Mesenchymal stem cell (in vitro differentiated cells and primary cell): ENCODE measurements at regions not wholly inside any gene's neighbourhood (a gene's known extent, or its start where the extent isn't known, plus 50 kb on each side); places are given as distances from the start of the nearest gene placed in this dataset.
A peak's percentile ranks its signal among the peaks of the same experiment; 100 is the strongest.

ENCODE experiments used
- DNase-seq: peaks from one replicate; pipeline ENCODE4 v3.0.0-alpha.2; 2013
- H2AFZ ChIP-seq: one replicate; pipeline ENCODE4 v1.6.1; 2013; ENCODE audit warnings: low read depth, mild to moderate bottlenecking, control low read depth, inconsistent platforms, low read length, moderate library complexity
- H2AK5ac ChIP-seq: 2 replicates; pipeline ENCODE4 v1.6.1; 2013; ENCODE audit warnings: low read length, moderate library complexity, mild to moderate bottlenecking, inconsistent platforms; ENCODE audit not compliant: severe bottlenecking
- H2BK120ac ChIP-seq: one replicate; pipeline ENCODE4 v1.6.1; 2013; ENCODE audit warnings: low read depth, mild to moderate bottlenecking, inconsistent platforms, low read length, moderate library complexity
- H2BK12ac ChIP-seq, 2 experiments: one replicate each; pipeline ENCODE4 v1.6.1; 2013; ENCODE audit warnings: inconsistent platforms in 2 of 2, low read length in 2 of 2, mild to moderate bottlenecking in 2 of 2, moderate library complexity in 2 of 2, control low read depth in 1 of 2
- H2BK15ac ChIP-seq: one replicate; pipeline ENCODE4 v1.6.1; 2013; ENCODE audit warnings: mild to moderate bottlenecking, low read depth, inconsistent platforms; ENCODE audit not compliant: poor library complexity, severe bottlenecking
- H2BK5ac ChIP-seq: 2 replicates; pipeline ENCODE4 v1.6.1; 2013; ENCODE audit warnings: low read depth, mild to moderate bottlenecking, low read length, control low read depth, inconsistent platforms; ENCODE audit not compliant: poor library complexity, severe bottlenecking
- H3K14ac ChIP-seq, 2 experiments: one replicate each; pipeline ENCODE4 v1.6.1; 2013; ENCODE audit warnings: inconsistent platforms in 2 of 2, low read length in 2 of 2, control low read depth in 1 of 2, mild to moderate bottlenecking in 1 of 2, moderate library complexity in 1 of 2
- H3K18ac ChIP-seq, 2 experiments: one replicate each; pipeline ENCODE4 v1.6.1; 2013; ENCODE audit warnings: inconsistent platforms in 2 of 2, low read length in 2 of 2, control low read depth in 1 of 2, low read depth in 1 of 2, mild to moderate bottlenecking in 1 of 2
- H3K23ac ChIP-seq, 2 experiments: one replicate each; pipeline ENCODE4 v1.6.1; 2013; ENCODE audit warnings: inconsistent platforms in 2 of 2, low read length in 2 of 2, mild to moderate bottlenecking in 2 of 2, moderate library complexity in 2 of 2, control low read depth in 1 of 2
- H3K27ac ChIP-seq: 2 replicates; pipeline ENCODE4 v1.5.1; 2013; ENCODE audit warnings: mild to moderate bottlenecking, moderate library complexity, low read length, control low read depth, inconsistent platforms; ENCODE audit not compliant: poor library complexity, severe bottlenecking
- H3K27me3 ChIP-seq, 2 experiments: 2 replicates each; pipeline versions ENCODE4 v1.6.1 to v1.7.0; 2013; ENCODE audit warnings: low read length in 2 of 2, mild to moderate bottlenecking in 2 of 2, moderate library complexity in 2 of 2, control low read depth in 1 of 2, inconsistent platforms in 1 of 2; ENCODE audit not compliant: control insufficient read depth in 1 of 2, insufficient read depth in 1 of 2
- H3K36me3 ChIP-seq, 2 experiments: 2 replicates each; pipeline versions ENCODE4 v1.6.1 to v1.7.0; 2013; ENCODE audit warnings: low read length in 2 of 2, control low read depth in 1 of 2, inconsistent platforms in 1 of 2, low read depth in 1 of 2, mild to moderate bottlenecking in 1 of 2; ENCODE audit not compliant: insufficient read depth in 2 of 2, control insufficient read depth in 1 of 2
- H3K4ac ChIP-seq, 2 experiments: one replicate each; pipeline ENCODE4 v1.6.1; 2013; ENCODE audit warnings: inconsistent platforms in 2 of 2, low read length in 2 of 2, mild to moderate bottlenecking in 2 of 2, moderate library complexity in 2 of 2, control low read depth in 1 of 2, low read depth in 1 of 2
- H3K4me1 ChIP-seq: 2 replicates; pipeline ENCODE4 v1.6.1; 2013; ENCODE audit warnings: low read depth, low read length, control low read depth; ENCODE audit not compliant: control insufficient read depth, insufficient read depth
- H3K4me2 ChIP-seq: 2 replicates; pipeline ENCODE4 v1.6.1; 2013; ENCODE audit warnings: low read length, mild to moderate bottlenecking, inconsistent platforms; ENCODE audit not compliant: poor library complexity, severe bottlenecking
- H3K4me3 ChIP-seq, 2 experiments: 2 replicates each; pipeline versions ENCODE4 v1.5.1 to v1.7.0; 2013; ENCODE audit warnings: low read length in 2 of 2, mild to moderate bottlenecking in 2 of 2, control low read depth in 1 of 2, low read depth in 1 of 2; ENCODE audit not compliant: insufficient read depth in 1 of 2
- H3K79me1 ChIP-seq: replicated peaks from 2 replicates; pipeline ENCODE4 v1.6.1; 2013; ENCODE audit warnings: mild to moderate bottlenecking, control low read depth, low read length, inconsistent platforms; ENCODE audit not compliant: poor library complexity, severe bottlenecking
- H3K9ac ChIP-seq: 2 replicates; pipeline ENCODE4 v1.7.0; 2013; ENCODE audit warnings: mild to moderate bottlenecking, low read length, moderate library complexity
- H3K9me3 ChIP-seq: 2 replicates; pipeline ENCODE4 v1.7.0; 2013; ENCODE audit warnings: mild to moderate bottlenecking, low read length; ENCODE audit not compliant: control insufficient read depth
- H4K8ac ChIP-seq: one replicate; pipeline ENCODE4 v1.6.1; 2013; ENCODE audit warnings: inconsistent platforms, mild to moderate bottlenecking, low read length, moderate library complexity
- H4K91ac ChIP-seq: one replicate; pipeline ENCODE4 v1.6.1; 2013; ENCODE audit warnings: mild to moderate bottlenecking, low read length, inconsistent platforms
- WGBS: methylation state at CpG from one replicate; pipeline ENCODE4 v1.1.7; 2013; ENCODE audit warnings: mixed read lengths; 5-methylcytosine and 5-hydroxymethylcytosine counted together

DNA sequence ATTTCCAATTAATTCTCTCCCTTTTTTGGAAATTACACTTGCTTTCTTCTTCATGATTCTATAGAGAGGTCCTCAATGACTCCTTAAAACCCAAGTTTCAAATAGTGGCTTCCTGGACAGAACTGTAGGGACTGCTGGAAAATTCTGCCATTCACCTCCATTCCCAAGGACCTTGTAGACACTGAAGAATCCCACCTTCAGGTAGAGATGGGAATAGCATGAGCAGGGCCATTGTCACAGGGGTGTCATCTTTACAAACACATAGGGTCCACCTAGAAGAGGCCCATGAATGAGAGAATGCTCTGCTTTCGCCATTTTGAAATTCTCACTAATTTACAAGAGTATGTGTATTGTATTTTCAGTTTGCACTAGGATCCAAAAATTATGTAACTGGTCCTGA, 701.7 kb upstream of the CELF2 start:
- Histone ChIP-seq H3K4ac (no peak overlapping the region), H3K18ac (no peak overlapping the region), H3K23ac (no peak overlapping the region), H3K4me2 (no peak overlapping the region), H4K8ac (no peak overlapping the region), H2AFZ (no peak overlapping the region), H3K36me3 (no peaks in the 10 kb centered on the region), H3K9me3 (no peaks in the 10 kb centered on the region), H2BK15ac (no peak overlapping the region), H2BK12ac (no peak overlapping the region), H3K14ac (no peak overlapping the region), H2AK5ac (no peak overlapping the region), H2BK120ac (no peak overlapping the region), H2BK5ac (no peak overlapping the region), H3K9ac (no peak overlapping the region), H3K79me1 (no peaks in the 10 kb centered on the region), H3K27me3 (no peaks in the 10 kb centered on the region), H3K4me3 (no peak overlapping the region), H3K4me1 (no peaks in the 10 kb centered on the region), H3K27ac (no peak overlapping the region), H4K91ac (no peak overlapping the region)
- no peak for DNase-seq
- 80% methylated on average over 1 of the region's 1 CpG for WGBS

GRCh38 chr10:10317151-10317550, 700.5 kb upstream of the CELF2 start:
- H3K36me3 ChIP-seq, result no peaks in the 10 kb centered on the region
- no peak overlapping the region for H3K4ac ChIP-seq
- WGBS, result 80% methylated on average over 1 of the region's 1 CpG
- no peak overlapping the region for H2AK5ac ChIP-seq
- H3K14ac ChIP-seq, result no peak overlapping the region
- H2BK5ac ChIP-seq, result no peak overlapping the region
- no peaks in the 10 kb centered on the region for H3K9me3 ChIP-seq
- H2BK15ac ChIP-seq, result no peak overlapping the region
- no peak overlapping the region for H3K27ac ChIP-seq
- H2BK12ac ChIP-seq, result no peak overlapping the region
- H4K91ac ChIP-seq, result no peak overlapping the region
- H4K8ac ChIP-seq, result no peak overlapping the region
- H3K23ac ChIP-seq, result no peak overlapping the region
- H2BK120ac ChIP-seq, result no peak overlapping the region
- no peaks in the 10 kb centered on the region for H3K4me1 ChIP-seq
- no peaks in the 10 kb centered on the region for H3K79me1 ChIP-seq
- H3K9ac ChIP-seq, result no peak overlapping the region
- no peak for DNase-seq
- no peak overlapping the region for H3K4me2 ChIP-seq
- no peaks in the 10 kb centered on the region for H3K27me3 ChIP-seq
- no peak overlapping the region for H3K18ac ChIP-seq
- no peak overlapping the region for H2AFZ ChIP-seq
- no peak overlapping the region for H3K4me3 ChIP-seq

DNA sequence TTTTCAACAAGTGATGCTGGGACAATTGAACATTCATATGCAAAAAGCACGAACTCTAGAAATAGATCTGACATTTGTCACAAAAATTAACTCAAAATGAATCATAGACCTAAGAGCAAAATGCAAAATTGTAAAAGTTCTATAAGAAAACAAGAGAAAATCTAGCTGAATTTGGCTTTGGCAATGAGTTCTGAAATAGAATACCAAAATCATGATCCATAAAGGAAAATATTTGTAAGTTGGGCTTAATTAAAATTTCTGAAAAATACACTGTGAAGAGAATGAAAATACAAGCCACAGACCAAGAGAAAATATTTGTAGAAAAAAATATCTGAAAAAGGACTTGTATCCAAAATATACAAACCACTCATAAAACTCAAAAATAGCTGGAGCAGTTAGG, 698.8 kb upstream of the CELF2 start:
- no peak overlapping the region for H3K9ac ChIP-seq
- no peak overlapping the region for H2BK120ac ChIP-seq
- no peak overlapping the region for H2AFZ ChIP-seq
- no peak for DNase-seq
- no peak overlapping the region for H4K91ac ChIP-seq
- WGBS, result 80% methylated on average over 1 of the region's 1 CpG
- H3K9me3 ChIP-seq, result no peaks in the 10 kb centered on the region
- no peak overlapping the region for H3K14ac ChIP-seq
- no peak overlapping the region for H3K18ac ChIP-seq
- no peak overlapping the region for H3K4ac ChIP-seq
- H2AK5ac ChIP-seq, result no peak overlapping the region
- no peak overlapping the region for H3K23ac ChIP-seq
- H3K36me3 ChIP-seq, result no peaks in the 10 kb centered on the region
- no peaks in the 10 kb centered on the region for H3K79me1 ChIP-seq
- no peak overlapping the region for H4K8ac ChIP-seq
- H2BK5ac ChIP-seq, result no peak overlapping the region
- H2BK12ac ChIP-seq, result no peak overlapping the region
- H2BK15ac ChIP-seq, result no peak overlapping the region
- no peak overlapping the region for H3K4me3 ChIP-seq
- no peaks in the 10 kb centered on the region for H3K4me1 ChIP-seq
- no peaks in the 10 kb centered on the region for H3K27me3 ChIP-seq
- no peak overlapping the region for H3K27ac ChIP-seq
- H3K4me2 ChIP-seq, result no peak overlapping the region

DNA sequence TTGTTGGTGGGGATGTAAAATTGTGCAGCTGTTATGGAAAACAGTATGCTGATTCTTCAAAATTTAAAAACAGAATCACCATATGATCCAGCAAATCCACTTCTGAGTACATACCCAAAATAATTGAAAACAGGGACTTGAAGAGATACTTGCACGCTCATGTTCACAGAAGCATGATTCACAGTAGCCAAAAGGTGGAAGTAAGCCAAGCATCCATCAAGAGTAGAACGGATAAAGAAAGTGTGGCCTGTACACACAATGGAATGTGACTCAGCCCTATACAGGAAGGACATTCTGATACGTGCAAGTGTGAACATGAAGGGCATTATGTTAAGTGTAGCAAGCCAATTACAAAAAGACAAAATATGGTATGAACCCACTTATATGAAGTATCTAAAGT, 696.7 kb upstream of the CELF2 start:
- H3K9me3 ChIP-seq, result no peaks in the 10 kb centered on the region
- no peak overlapping the region for H3K18ac ChIP-seq
- no peak overlapping the region for H2AK5ac ChIP-seq

More for the DNA sequence above, 696.7 kb upstream of the CELF2 start:
- no peaks in the 10 kb centered on the region for H3K36me3 ChIP-seq
- peak; percentile 47 for DNase-seq
- no peak overlapping the region for H2BK15ac ChIP-seq
- H2BK120ac ChIP-seq, result no peak overlapping the region
- no peak overlapping the region for H2BK5ac ChIP-seq
- no peak overlapping the region for H3K23ac ChIP-seq
- H3K9ac ChIP-seq, result no peak overlapping the region
- H3K4me3 ChIP-seq, result no peak overlapping the region
- no peak overlapping the region for H4K91ac ChIP-seq
- H2BK12ac ChIP-seq, result no peak overlapping the region
- H3K27ac ChIP-seq, result no peak overlapping the region
- H3K4me1 ChIP-seq, result no peaks in the 10 kb centered on the region
- no peak overlapping the region for H3K4me2 ChIP-seq
- H3K4ac ChIP-seq, result no peak overlapping the region
- 56% methylated on average over 3 of the region's 3 CpGs for WGBS
- H3K79me1 ChIP-seq, result no peaks in the 10 kb centered on the region
- H3K14ac ChIP-seq, result no peak overlapping the region
- H2AFZ ChIP-seq, result no peak overlapping the region
- no peak overlapping the region for H4K8ac ChIP-seq
- H3K27me3 ChIP-seq, result no peaks in the 10 kb centered on the region
